SKM-1 (cell line): ENCODE measurements at regions not wholly inside any gene's neighbourhood (a gene's known extent, or its start where the extent isn't known, plus 50 kb on each side); places are given as distances from the start of the nearest gene placed in this dataset.
"Not testable (repeated sequence)": the region's sequence is repeated elsewhere in the genome, so short reads cannot be mapped to it uniquely, and the experiment has no call there.

Source experiments
- DNase-seq: peaks from one replicate; lab custom pipeline; 2025; ENCODE audit not compliant: unreplicated experiment; lab: John Stamatoyannopoulos, UW

DNA sequence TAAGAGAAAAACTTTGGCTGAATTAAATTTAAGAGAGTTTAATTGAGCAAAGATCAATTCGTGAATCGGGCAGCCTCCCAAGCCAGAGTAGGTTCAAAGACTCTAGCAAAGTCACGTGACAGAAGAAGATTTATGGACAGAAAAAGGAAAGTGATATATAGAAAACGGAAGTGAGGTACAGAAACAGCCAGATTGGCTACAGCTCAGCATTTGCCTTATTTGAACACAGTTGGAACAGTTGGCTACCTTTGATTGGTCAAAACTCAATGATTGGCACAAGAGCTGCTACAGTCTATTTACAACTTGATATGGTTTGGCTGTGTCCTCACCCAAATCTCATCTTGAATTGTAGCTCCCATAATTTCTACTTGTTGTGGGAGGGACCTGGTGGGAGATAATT is 102.6 kb downstream of the PLG start:
- DNase-seq, result no peak

- DNase-seq, result no peak
Measured at GRCh38 chr6:160808263-160808662, 106.2 kb downstream of the PLG start.

DNA sequence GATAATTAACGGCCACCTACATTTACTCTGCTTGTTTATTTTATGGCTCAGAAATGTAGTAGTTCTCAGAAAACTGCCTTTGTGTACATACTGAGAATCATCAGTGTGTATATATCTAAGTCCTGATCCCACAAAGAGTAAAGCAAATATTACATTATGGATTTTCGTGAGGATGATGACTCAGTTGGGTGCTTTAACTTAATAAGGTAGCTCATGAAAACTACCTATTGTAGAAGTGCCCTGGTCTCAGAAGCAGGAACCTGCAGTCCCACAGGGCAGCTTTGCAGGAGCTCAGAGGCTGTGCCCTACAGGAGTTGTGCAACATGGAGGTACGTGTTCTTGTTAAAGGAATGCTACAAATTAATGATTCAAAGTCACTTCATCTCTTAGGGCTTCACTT is 108.2 kb downstream of the PLG start:
- DNase-seq, result no peak

GRCh38 chr6:160812097-160812496 is 110.1 kb downstream of the PLG start:
- no peak for DNase-seq

- DNase-seq, result no peak
Measured at GRCh38 chr6:160818934-160819333, 116.9 kb downstream of the PLG start.

DNA sequence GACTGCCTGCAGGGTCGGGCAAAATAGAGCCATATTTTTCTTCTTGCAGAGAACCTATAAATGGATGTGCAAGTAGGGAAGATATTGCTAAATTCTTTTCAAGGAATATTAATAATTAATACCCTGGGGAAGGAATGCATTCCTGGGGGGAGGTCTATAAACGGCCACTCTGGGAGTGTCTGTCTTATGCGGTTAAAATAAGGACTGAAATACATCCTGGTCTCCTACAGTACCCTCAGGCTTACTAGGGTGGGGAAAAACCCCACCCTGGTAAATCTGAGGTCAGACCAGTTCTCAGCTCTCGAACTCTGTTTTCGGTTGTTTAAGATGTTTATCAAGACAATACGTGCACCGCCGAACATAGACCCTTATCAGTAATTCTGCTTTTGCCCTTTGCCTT is 118.6 kb downstream of the PLG start:
- DNase-seq, result not testable (repeated sequence)

DNA sequence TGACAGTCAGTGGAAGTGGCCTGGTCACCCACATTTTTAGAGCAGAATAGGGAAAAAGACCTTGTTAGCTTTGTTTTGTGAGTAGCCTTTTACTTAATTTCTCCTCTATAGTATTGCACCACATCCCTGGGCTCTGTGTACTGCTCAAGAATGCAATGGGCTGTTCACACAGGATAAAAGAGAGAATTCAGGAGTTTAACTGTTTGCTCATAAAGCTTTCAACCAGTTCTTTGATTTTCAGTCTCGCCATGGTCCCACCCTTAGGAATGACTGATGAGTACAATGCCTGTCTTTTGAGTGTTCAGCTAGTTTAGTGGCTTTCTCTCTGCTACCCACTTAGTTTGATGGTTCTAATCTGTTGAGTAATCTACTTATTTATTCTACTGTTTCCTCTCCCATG is 129.7 kb downstream of the PLG start:
- no peak for DNase-seq

DNA sequence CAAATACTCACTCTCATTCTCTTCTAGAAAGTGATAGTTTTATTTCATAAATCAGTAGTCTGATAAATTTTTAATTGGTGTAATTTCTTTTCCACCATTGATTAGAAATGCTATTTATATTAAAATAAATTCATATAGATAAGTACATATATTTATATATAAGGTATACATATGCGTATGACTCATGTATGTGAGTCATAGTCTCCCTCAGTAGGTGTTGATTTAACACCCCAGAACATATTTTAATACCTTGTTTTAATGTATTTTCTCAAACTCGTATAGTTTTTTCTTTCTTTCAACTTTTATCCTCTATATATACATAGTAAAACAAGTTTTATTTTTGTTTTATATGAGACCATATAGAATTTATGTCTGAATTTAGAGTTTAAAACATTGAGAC is 130.4 kb downstream of the PLG start:
- DNase-seq, result no peak

DNA sequence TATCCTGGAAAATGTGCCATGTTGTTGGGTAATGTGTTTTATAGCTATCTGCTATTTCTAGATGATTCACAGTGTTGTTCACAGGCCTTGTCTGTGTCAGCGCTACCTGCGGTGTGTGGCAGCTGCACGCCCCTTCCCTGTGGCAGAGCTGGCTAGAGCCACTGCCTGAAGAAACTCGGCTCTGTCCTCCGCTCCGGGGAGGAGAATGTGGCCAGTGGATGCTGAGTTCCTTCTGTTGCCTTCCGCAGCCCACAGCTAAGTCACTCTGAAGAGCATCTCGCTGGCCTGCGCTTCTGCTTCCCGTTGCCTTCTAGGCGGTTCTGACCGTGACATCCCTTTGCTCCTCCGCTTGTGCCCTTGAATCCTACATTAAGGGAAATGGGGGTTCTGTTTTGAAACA is 135.1 kb downstream of the PLG start:
- no peak for DNase-seq

GRCh38 chr6:160851031-160851430 is 140.5 kb upstream of the MAP3K4 start:
- no peak for DNase-seq

- no peak for DNase-seq
Measured at GRCh38 chr6:160853946-160854345, 137.6 kb upstream of the MAP3K4 start.

- DNase-seq, result no peak
Measured at GRCh38 chr6:160858886-160859285, 132.7 kb upstream of the MAP3K4 start.

DNA sequence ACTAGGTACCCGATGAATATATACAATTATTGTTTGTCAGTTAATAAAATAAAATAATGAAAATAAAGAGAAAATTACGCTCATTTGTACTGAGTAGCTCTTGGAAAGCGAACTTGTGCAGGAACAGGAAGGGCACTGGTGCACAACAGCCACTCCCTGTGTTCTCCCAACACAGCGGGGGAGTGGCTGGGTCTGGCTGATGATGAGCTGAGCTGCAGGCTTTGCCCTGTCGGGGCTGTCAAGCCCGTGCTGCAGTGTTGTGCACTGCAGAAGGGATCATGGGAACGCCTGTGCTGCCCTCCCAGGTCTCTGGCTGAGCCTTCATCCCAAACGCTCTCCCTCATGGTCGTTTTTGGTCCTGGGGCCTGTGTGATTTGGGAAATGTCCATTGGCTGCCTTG is 131.7 kb upstream of the MAP3K4 start:
- DNase-seq, result no peak

GRCh38 chr6:160861824-160862223 is 129.7 kb upstream of the MAP3K4 start:
- DNase-seq, result no peak

GRCh38 chr6:160863782-160864181 is 127.8 kb upstream of the MAP3K4 start:
- no peak for DNase-seq

DNA sequence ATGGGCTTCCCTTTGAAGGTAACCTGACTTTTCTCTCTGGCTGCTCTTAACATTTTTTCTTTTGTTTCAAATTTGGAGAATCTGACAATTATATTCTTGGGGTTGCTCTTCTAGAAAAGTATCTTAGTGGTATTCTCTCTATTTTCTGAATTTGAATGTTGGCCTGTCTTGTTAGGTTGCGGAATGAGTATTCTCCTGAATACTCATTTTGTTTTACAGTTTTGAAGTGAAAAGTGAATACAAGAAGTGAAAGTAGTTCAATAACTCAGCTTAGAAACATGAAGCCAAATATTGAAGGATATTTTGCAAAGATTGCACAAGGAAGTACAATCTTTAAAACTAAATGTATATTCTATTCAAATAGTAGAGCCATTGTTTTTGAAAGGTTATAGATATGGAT is 120.2 kb upstream of the MAP3K4 start:
- no peak for DNase-seq

DNA sequence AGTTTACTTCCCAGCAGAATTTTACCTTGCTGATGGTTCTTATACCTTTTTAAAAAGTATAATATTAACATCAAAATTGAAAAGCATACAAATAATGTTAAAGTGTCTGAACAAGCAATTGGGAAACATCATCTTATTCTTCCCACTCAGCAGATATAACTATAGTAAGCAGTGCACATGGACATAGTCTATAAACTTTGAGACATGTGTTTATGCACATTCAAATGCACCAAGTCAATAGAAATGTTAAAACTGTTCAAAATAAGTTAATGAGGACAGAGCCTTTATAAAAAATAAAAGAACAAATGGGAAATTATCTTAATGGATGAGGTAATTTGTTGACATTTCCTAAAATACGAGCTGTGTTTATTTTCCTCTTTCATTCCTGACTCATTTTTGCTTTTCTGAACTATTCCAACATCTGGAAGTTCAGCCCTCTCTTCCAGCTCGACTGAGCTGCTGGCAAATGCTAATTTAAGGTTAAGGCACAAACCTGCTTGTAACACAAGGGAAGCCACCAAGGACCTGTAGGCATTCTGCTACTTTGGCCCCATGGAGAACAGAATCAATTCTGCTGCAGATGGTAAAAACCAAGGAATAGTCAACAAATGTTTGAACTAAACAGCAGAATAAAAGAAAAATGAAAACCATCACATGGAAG is 110.3 kb upstream of the MAP3K4 start:
- DNase-seq, result no peak

- DNase-seq, result no peak
Measured at GRCh38 chr6:160882006-160882405, 109.6 kb upstream of the MAP3K4 start.

- no peak for DNase-seq
Measured at GRCh38 chr6:160882791-160883279, 108.7 kb upstream of the MAP3K4 start.

DNA sequence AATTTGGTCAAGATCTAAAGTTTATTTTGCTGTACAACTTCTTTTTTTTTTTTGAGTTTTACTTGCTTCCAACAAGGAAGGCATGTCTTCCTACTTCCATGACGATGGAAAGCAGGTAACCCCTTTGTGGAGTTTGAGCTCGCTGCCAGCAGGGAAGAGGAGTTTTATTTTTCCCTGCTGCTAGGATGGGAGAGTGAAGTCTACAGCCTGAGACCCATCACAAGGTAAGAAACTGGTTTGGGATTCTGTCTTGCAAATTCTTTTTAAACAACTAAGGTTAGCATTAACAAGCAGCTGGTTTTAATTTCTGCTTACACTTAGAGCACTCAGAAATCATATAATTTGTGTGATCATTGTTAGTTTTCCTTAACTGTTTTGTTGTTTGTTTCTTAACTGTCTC is 108.0 kb upstream of the MAP3K4 start:
- DNase-seq, result no peak

- no peak for DNase-seq
Measured at GRCh38 chr6:160883999-160884398, 107.6 kb upstream of the MAP3K4 start.

- DNase-seq, result not testable (repeated sequence)
Measured at GRCh38 chr6:160889148-160889547, 102.4 kb upstream of the MAP3K4 start.

DNA sequence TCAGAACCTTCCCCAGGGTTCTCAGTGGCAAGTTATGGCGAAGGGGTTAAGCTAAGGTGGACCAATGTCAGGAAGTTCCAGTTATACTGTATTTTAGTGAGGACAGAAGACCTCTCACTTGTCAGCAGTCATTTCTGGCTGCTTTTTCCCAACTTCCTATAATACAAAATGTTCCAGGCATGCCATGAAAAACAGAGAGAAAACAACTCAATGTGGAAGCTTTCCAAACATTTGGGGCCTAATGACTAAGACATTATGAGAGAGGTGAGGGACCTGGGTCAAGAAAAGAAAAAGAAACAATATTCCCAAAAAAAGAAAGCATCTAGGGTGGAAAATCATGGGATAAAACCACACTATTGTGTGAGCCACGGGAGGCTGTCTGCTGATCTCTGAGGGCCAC is 99.9 kb upstream of the MAP3K4 start:
- DNase-seq, result no peak
